Karpas-422 (cell line): ENCODE measurements at regions not wholly inside any gene's neighbourhood (a gene's known extent, or its start where the extent isn't known, plus 50 kb on each side); places are given as distances from the start of the nearest gene placed in this dataset.

Experiments
- DNase-seq: peaks from one replicate; pipeline ENCODE4 v3.0.0-alpha.2; 2015
- H2AFZ ChIP-seq: fragments of 200-600 bp; sonication (generic); 2 replicates; pipeline ENCODE4 v1.6.1; 2014; ENCODE audit warnings: antibody characterized with exemption, low read length, mixed read lengths
- H3K27ac ChIP-seq: fragments of 200-600 bp; sonication (generic); 2 replicates; pipeline ENCODE4 v1.5.1; 2014; ENCODE audit warnings: mild to moderate bottlenecking, low read length, moderate library complexity
- H3K27me3 ChIP-seq: fragments of 200-600 bp; sonication (generic); 2 replicates; pipeline ENCODE4 v1.6.1; 2014; ENCODE audit warnings: low read length, mixed read lengths
- H3K36me3 ChIP-seq: fragments of 200-600 bp; sonication (generic); 2 replicates; pipeline ENCODE4 v1.6.1; 2014; ENCODE audit warnings: low read length, mixed read lengths; ENCODE audit not compliant: insufficient read depth
- H3K4me1 ChIP-seq: fragments of 200-600 bp; sonication (generic); 2 replicates; pipeline ENCODE4 v1.6.1; 2014; ENCODE audit warnings: mild to moderate bottlenecking, low read length, mixed read lengths
- H3K4me2 ChIP-seq: fragments of 200-600 bp; sonication (generic); 2 replicates; pipeline ENCODE4 v1.6.1; 2014; ENCODE audit warnings: low read length, low read depth, mild to moderate bottlenecking; ENCODE audit not compliant: poor library complexity, severe bottlenecking
- H3K4me3 ChIP-seq: fragments of 200-600 bp; sonication (generic); 2 replicates; pipeline ENCODE4 v1.5.1; 2014; ENCODE audit warnings: mild to moderate bottlenecking, antibody characterized with exemption, low read length, mixed read lengths
- H3K79me2 ChIP-seq: fragments of 200-600 bp; sonication (generic); 2 replicates; pipeline ENCODE4 v1.6.1; 2014; ENCODE audit warnings: mild to moderate bottlenecking, low read length, mixed read lengths
- H3K9ac ChIP-seq: fragments of 200-600 bp; sonication (generic); 2 replicates; pipeline ENCODE4 v1.6.0; 2014; ENCODE audit warnings: low read length
- H3K9me2 ChIP-seq: fragments of 200-600 bp; sonication (generic), shearing (Covaris generic); replicated peaks from 2 replicates; pipeline ENCODE4 v1.6.0; 2014; ENCODE audit warnings: mild to moderate bottlenecking, low read length, moderate library complexity; ENCODE audit not compliant: insufficient read depth
- H3K9me3 ChIP-seq: fragments of 300-700, 200-600 bp; sonication (generic); 2 replicates; pipeline ENCODE4 v1.6.1; 2014; ENCODE audit warnings: low read length, mixed read lengths
- H4K20me1 ChIP-seq: fragments of 200-600 bp; sonication (generic); 2 replicates; pipeline ENCODE4 v1.6.1; 2014; ENCODE audit warnings: mild to moderate bottlenecking, antibody characterized with exemption, low read length, low read depth; ENCODE audit not compliant: insufficient read depth

GRCh38 chr2:160736148-160737028 lies 242.8 kb upstream of the RBMS1 start:
- no peak overlapping the region for H3K4me2 ChIP-seq
- peaks cover 2% of the 10 kb centered on the region; the same call in 1 of the 2 replicates for H3K27me3 ChIP-seq
- no peak overlapping the region for H3K9ac ChIP-seq
- H3K9me3 ChIP-seq: no peaks in the 10 kb centered on the region
- DNase-seq: no peak
- no peaks in the 10 kb centered on the region for H4K20me1 ChIP-seq
- no peaks in the 10 kb centered on the region for H3K36me3 ChIP-seq
- H3K27ac ChIP-seq: no peak overlapping the region
- H3K4me1 ChIP-seq: no peaks in the 10 kb centered on the region
- H3K4me3 ChIP-seq: no peak overlapping the region
- H3K9me2 ChIP-seq: no peaks in the 10 kb centered on the region
- no peak overlapping the region for H2AFZ ChIP-seq
- no peaks in the 10 kb centered on the region for H3K79me2 ChIP-seq

GRCh38 chr2:160737247-160737646 lies 243.6 kb upstream of the RBMS1 start:
- no peak overlapping the region for H3K9ac ChIP-seq
- H3K79me2 ChIP-seq: no peaks in the 10 kb centered on the region
- no peaks in the 10 kb centered on the region for H3K4me1 ChIP-seq
- peaks cover 2% of the 10 kb centered on the region; the same call in 1 of the 2 replicates for H3K27me3 ChIP-seq
- H2AFZ ChIP-seq: no peak overlapping the region
- H3K9me2 ChIP-seq: no peaks in the 10 kb centered on the region
- H3K9me3 ChIP-seq: no peaks in the 10 kb centered on the region
- H3K4me2 ChIP-seq: no peak overlapping the region
- no peak overlapping the region for H3K4me3 ChIP-seq
- no peaks in the 10 kb centered on the region for H3K36me3 ChIP-seq
- H4K20me1 ChIP-seq: no peaks in the 10 kb centered on the region
- no peak overlapping the region for H3K27ac ChIP-seq
- DNase-seq: no peak

GRCh38 chr2:160741271-160741670 lies 247.7 kb upstream of the RBMS1 start:
- Histone ChIP-seq H3K4me2 (no peak overlapping the region), H2AFZ (no peak overlapping the region), H3K36me3 (no peaks in the 10 kb centered on the region), H3K79me2 (no peaks in the 10 kb centered on the region), H3K27me3 (peaks cover 2% of the 10 kb centered on the region; the same call in 1 of the 2 replicates), H3K9ac (no peak overlapping the region), H3K4me1 (no peaks in the 10 kb centered on the region), H3K27ac (no peak overlapping the region), H3K4me3 (no peak overlapping the region), H3K9me3 (no peaks in the 10 kb centered on the region), H3K9me2 (no peaks in the 10 kb centered on the region), H4K20me1 (no peaks in the 10 kb centered on the region)
- peak; percentile 20 for DNase-seq

GRCh38 chr2:160741815-160742214 lies 248.2 kb upstream of the RBMS1 start:
- H3K4me1 ChIP-seq: no peaks in the 10 kb centered on the region
- no peaks in the 10 kb centered on the region for H3K9me3 ChIP-seq
- peak; percentile 4 for DNase-seq
- H3K9ac ChIP-seq: no peak overlapping the region
- no peak overlapping the region for H3K4me2 ChIP-seq
- no peaks in the 10 kb centered on the region for H3K79me2 ChIP-seq
- no peaks in the 10 kb centered on the region for H3K9me2 ChIP-seq
- H3K27me3 ChIP-seq: peaks cover 2% of the 10 kb centered on the region; the same call in 1 of the 2 replicates
- no peak overlapping the region for H3K4me3 ChIP-seq
- no peak overlapping the region for H2AFZ ChIP-seq
- H3K36me3 ChIP-seq: no peaks in the 10 kb centered on the region
- no peaks in the 10 kb centered on the region for H4K20me1 ChIP-seq
- no peak overlapping the region for H3K27ac ChIP-seq

GRCh38 chr2:160742667-160743066 lies 249.1 kb upstream of the RBMS1 start:
- no peaks in the 10 kb centered on the region for H4K20me1 ChIP-seq
- H2AFZ ChIP-seq: no peak overlapping the region
- H3K4me1 ChIP-seq: no peaks in the 10 kb centered on the region

GRCh38 chr2:160747501-160748170 lies 254.0 kb upstream of the RBMS1 start:
- H3K4me3 ChIP-seq: no peak overlapping the region
- no peak overlapping the region for H3K9ac ChIP-seq
- no peaks in the 10 kb centered on the region for H4K20me1 ChIP-seq
- no peaks in the 10 kb centered on the region for H3K9me2 ChIP-seq
- no peak overlapping the region for H3K27ac ChIP-seq
- DNase-seq: peak; percentile 16
- H3K4me1 ChIP-seq: no peaks in the 10 kb centered on the region
- H2AFZ ChIP-seq: no peak overlapping the region
- no peaks in the 10 kb centered on the region for H3K36me3 ChIP-seq
- H3K4me2 ChIP-seq: no peak overlapping the region
- H3K27me3 ChIP-seq: no peaks in the 10 kb centered on the region; the same call in 1 of the 2 replicates
- no peaks in the 10 kb centered on the region for H3K9me3 ChIP-seq
- no peaks in the 10 kb centered on the region for H3K79me2 ChIP-seq

More at GRCh38 chr2:160742667-160743066, 249.1 kb upstream of the RBMS1 start:
- Histone ChIP-seq H3K9me3 (no peaks in the 10 kb centered on the region), H3K27ac (no peak overlapping the region), H3K4me3 (no peak overlapping the region), H3K9ac (no peak overlapping the region), H3K4me2 (no peak overlapping the region), H3K79me2 (no peaks in the 10 kb centered on the region), H3K27me3 (peaks cover 2% of the 10 kb centered on the region; the same call in 1 of the 2 replicates), H3K9me2 (no peaks in the 10 kb centered on the region), H3K36me3 (no peaks in the 10 kb centered on the region)
- DNase-seq: no peak

GRCh38 chr2:160751021-160751420 lies 257.4 kb upstream of the RBMS1 start:
- H3K9me3 ChIP-seq: no peaks in the 10 kb centered on the region
- no peaks in the 10 kb centered on the region for H3K79me2 ChIP-seq
- H4K20me1 ChIP-seq: no peaks in the 10 kb centered on the region
- no peak overlapping the region for H3K27ac ChIP-seq
- no peak overlapping the region for H3K4me3 ChIP-seq
- DNase-seq: no peak
- H3K4me1 ChIP-seq: no peaks in the 10 kb centered on the region
- H3K4me2 ChIP-seq: no peak overlapping the region
- no peaks in the 10 kb centered on the region; the same call in 1 of the 2 replicates for H3K27me3 ChIP-seq
- no peak overlapping the region for H3K9ac ChIP-seq
- H2AFZ ChIP-seq: no peak overlapping the region
- no peaks in the 10 kb centered on the region for H3K9me2 ChIP-seq
- H3K36me3 ChIP-seq: no peaks in the 10 kb centered on the region
